ENCODE measurements at regions not wholly inside any gene's neighbourhood (a gene's known extent, or its start where the extent isn't known, plus 50 kb on each side); places are given as distances from the start of the nearest gene placed in this dataset.

GRCh38 chr2:226583715-226584114 lies 215.9 kb downstream of the IRS1 start:
- H3K9me3 Mint-ChIP-seq (ENCODE audit: unreplicated experiment): peaks cover 12% of the 10 kb centered on the region
- no peak for DNase-seq (ENCODE audit: extremely low spot score, unreplicated experiment)
- no peak overlapping the region for H3K4me3 Mint-ChIP-seq (ENCODE audit: unreplicated experiment)
- no peaks in the 10 kb centered on the region for H3K36me3 Mint-ChIP-seq (ENCODE audit: unreplicated experiment)
- H3K27me3 Mint-ChIP-seq (ENCODE audit: unreplicated experiment): no peaks in the 10 kb centered on the region
- TF ChIP-seq, protein P1, sequence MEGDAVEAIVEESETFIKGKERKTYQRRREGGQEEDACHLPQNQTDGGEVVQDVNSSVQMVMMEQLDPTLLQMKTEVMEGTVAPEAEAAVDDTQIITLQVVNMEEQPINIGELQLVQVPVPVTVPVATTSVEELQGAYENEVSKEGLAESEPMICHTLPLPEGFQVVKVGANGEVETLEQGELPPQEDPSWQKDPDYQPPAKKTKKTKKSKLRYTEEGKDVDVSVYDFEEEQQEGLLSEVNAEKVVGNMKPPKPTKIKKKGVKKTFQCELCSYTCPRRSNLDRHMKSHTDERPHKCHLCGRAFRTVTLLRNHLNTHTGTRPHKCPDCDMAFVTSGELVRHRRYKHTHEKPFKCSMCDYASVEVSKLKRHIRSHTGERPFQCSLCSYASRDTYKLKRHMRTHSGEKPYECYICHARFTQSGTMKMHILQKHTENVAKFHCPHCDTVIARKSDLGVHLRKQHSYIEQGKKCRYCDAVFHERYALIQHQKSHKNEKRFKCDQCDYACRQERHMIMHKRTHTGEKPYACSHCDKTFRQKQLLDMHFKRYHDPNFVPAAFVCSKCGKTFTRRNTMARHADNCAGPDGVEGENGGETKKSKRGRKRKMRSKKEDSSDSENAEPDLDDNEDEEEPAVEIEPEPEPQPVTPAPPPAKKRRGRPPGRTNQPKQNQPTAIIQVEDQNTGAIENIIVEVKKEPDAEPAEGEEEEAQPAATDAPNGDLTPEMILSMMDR (IDR thresholded peaks at IDR 0.05): no peak
- peaks cover 47% of the 10 kb centered on the region for H3K4me1 Mint-ChIP-seq (ENCODE audit: unreplicated experiment)
- H3K27ac Mint-ChIP-seq (ENCODE audit: unreplicated experiment): peak overlapping the region; percentile 63

- Mint-ChIP-seq H3K27me3 (ENCODE audit: unreplicated experiment) (no peaks in the 10 kb centered on the region), H3K4me1 (ENCODE audit: unreplicated experiment) (peaks cover 47% of the 10 kb centered on the region), H3K4me3 (ENCODE audit: unreplicated experiment) (no peak overlapping the region), H3K9me3 (ENCODE audit: unreplicated experiment) (peaks cover 8% of the 10 kb centered on the region), H3K36me3 (ENCODE audit: unreplicated experiment) (no peaks in the 10 kb centered on the region), H3K27ac (ENCODE audit: unreplicated experiment) (no peak overlapping the region)
- TF ChIP-seq, protein P1 (IDR thresholded peaks at IDR 0.05): no peak
- no peak for DNase-seq (ENCODE audit: extremely low spot score, unreplicated experiment)
Measured at GRCh38 chr2:226581661-226582060, 218.0 kb downstream of the IRS1 start.

- Mint-ChIP-seq H3K9me3 (ENCODE audit: unreplicated experiment) (peaks cover 8% of the 10 kb centered on the region), H3K4me3 (ENCODE audit: unreplicated experiment) (no peak overlapping the region), H3K36me3 (ENCODE audit: unreplicated experiment) (no peaks in the 10 kb centered on the region), H3K27ac (ENCODE audit: unreplicated experiment) (no peak overlapping the region), H3K4me1 (ENCODE audit: unreplicated experiment) (peaks cover 47% of the 10 kb centered on the region), H3K27me3 (ENCODE audit: unreplicated experiment) (no peaks in the 10 kb centered on the region)
- no peak for DNase-seq (ENCODE audit: extremely low spot score, unreplicated experiment)
- TF ChIP-seq, protein P1 (IDR thresholded peaks at IDR 0.05): no peak
Measured at GRCh38 chr2:226581004-226581403, 218.6 kb downstream of the IRS1 start.

GRCh38 chr2:226580403-226580802 lies 219.2 kb downstream of the IRS1 start:
- TF ChIP-seq, protein P1 (IDR thresholded peaks at IDR 0.05): no peak

DNA sequence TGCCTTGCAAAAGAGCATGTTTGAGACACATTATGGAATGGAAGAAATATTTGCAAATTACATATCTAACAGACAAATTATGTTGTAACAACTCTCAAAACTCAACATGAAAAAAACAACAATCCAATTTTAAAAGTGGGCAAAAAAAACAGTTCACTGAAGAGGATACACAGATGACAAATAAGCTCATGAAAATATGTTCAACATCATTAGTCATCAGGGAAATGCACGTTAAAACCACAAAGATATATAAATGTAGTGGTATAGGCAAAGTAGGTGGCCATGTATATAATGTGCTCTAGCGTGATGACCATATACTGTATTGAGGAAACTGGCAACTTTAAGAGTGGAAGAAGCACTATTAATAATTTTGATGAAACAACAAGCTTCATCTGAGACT lies 220.1 kb downstream of the IRS1 start:
- Mint-ChIP-seq H3K4me1 (ENCODE audit: unreplicated experiment) (peaks cover 40% of the 10 kb centered on the region), H3K9me3 (ENCODE audit: unreplicated experiment) (peaks cover 4% of the 10 kb centered on the region), H3K36me3 (ENCODE audit: unreplicated experiment) (no peaks in the 10 kb centered on the region), H3K27me3 (ENCODE audit: unreplicated experiment) (no peaks in the 10 kb centered on the region), H3K27ac (ENCODE audit: unreplicated experiment) (no peak overlapping the region), H3K4me3 (ENCODE audit: unreplicated experiment) (no peak overlapping the region)
- TF ChIP-seq, protein P1 (IDR thresholded peaks at IDR 0.05): no peak
- DNase-seq (ENCODE audit: extremely low spot score, unreplicated experiment): no peak

More at GRCh38 chr2:226580403-226580802, 219.2 kb downstream of the IRS1 start:
- Mint-ChIP-seq H3K36me3 (ENCODE audit: unreplicated experiment) (no peaks in the 10 kb centered on the region), H3K4me3 (ENCODE audit: unreplicated experiment) (no peak overlapping the region), H3K27ac (ENCODE audit: unreplicated experiment) (no peak overlapping the region), H3K4me1 (ENCODE audit: unreplicated experiment) (peaks cover 48% of the 10 kb centered on the region), H3K9me3 (ENCODE audit: unreplicated experiment) (peaks cover 8% of the 10 kb centered on the region), H3K27me3 (ENCODE audit: unreplicated experiment) (no peaks in the 10 kb centered on the region)
- no peak for DNase-seq (ENCODE audit: extremely low spot score, unreplicated experiment)

Measured in osteocyte (in vitro differentiated cells).